ENCODE measurements at regions not wholly inside any gene's neighbourhood (a gene's known extent, or its start where the extent isn't known, plus 50 kb on each side); places are given as distances from the start of the nearest gene placed in this dataset.

GRCh38 chr12:29863665-29864064 lies 79.9 kb upstream of the TMTC1 start:
- Histone ChIP-seq H3K4me3 (ENCODE audit: low read length) (no peak overlapping the region), H3K27ac (ENCODE audit: low read depth, low read length) (no peak overlapping the region)

GRCh38 chr12:29858270-29858786 lies 74.6 kb upstream of the TMTC1 start:
- 86% methylated on average over 2 of the region's 2 CpGs for WGBS
- Histone ChIP-seq H3K9ac (ENCODE audit: low read depth, low read length) (no peak overlapping the region), H3K4me1 (ENCODE audit: insufficient read depth, low read length) (0 out of 2 replicates have a peak, but pooled peaks cover 3% of the 10 kb centered on the region), H3K4me3 (ENCODE audit: low read length) (no peak overlapping the region), H3K9me3 (ENCODE audit: insufficient read depth, low read depth, low read length) (no peaks in the 10 kb centered on the region), H3K27ac (ENCODE audit: low read depth, low read length) (no peak overlapping the region), H3K36me3 (ENCODE audit: insufficient read depth, low read length) (no peaks in the 10 kb centered on the region), H3K27me3 (ENCODE audit: insufficient read depth, low read length) (peaks cover 21% of the 10 kb centered on the region)

More at GRCh38 chr12:29863665-29864064, 79.9 kb upstream of the TMTC1 start:
- Histone ChIP-seq H3K9me3 (ENCODE audit: insufficient read depth, low read depth, low read length) (no peaks in the 10 kb centered on the region), H3K9ac (ENCODE audit: low read depth, low read length) (no peak overlapping the region), H3K27me3 (ENCODE audit: insufficient read depth, low read length) (peaks cover 43% of the 10 kb centered on the region), H3K36me3 (ENCODE audit: insufficient read depth, low read length) (no peaks in the 10 kb centered on the region), H3K4me1 (ENCODE audit: insufficient read depth, low read length) (peaks cover 9% of the 10 kb centered on the region; the same call in 1 of the 2 replicates)
- WGBS = 10% methylated on average over 1 of the region's 1 CpG

GRCh38 chr12:29847246-29847645 lies 63.5 kb upstream of the TMTC1 start:
- Histone ChIP-seq H3K36me3 (ENCODE audit: insufficient read depth, low read length) (no peaks in the 10 kb centered on the region), H3K27ac (ENCODE audit: low read depth, low read length) (no peak overlapping the region), H3K4me1 (ENCODE audit: insufficient read depth, low read length) (no peaks in the 10 kb centered on the region), H3K4me3 (ENCODE audit: low read length) (no peak overlapping the region), H3K9ac (ENCODE audit: low read depth, low read length) (no peak overlapping the region), H3K27me3 (ENCODE audit: insufficient read depth, low read length) (no peaks in the 10 kb centered on the region), H3K9me3 (ENCODE audit: insufficient read depth, low read depth, low read length) (peaks cover 22% of the 10 kb centered on the region)
- WGBS = 82% methylated on average over 2 of the region's 2 CpGs

- H3K9me3 ChIP-seq (ENCODE audit: insufficient read depth, low read depth, low read length) = peaks cover 24% of the 10 kb centered on the region
- H3K27me3 ChIP-seq (ENCODE audit: insufficient read depth, low read length) = no peaks in the 10 kb centered on the region
- H3K4me3 ChIP-seq (ENCODE audit: low read length) = no peak overlapping the region
- no peak overlapping the region for H3K9ac ChIP-seq (ENCODE audit: low read depth, low read length)
- H3K4me1 ChIP-seq (ENCODE audit: insufficient read depth, low read length) = no peaks in the 10 kb centered on the region
- no peaks in the 10 kb centered on the region for H3K36me3 ChIP-seq (ENCODE audit: insufficient read depth, low read length)
- 75% methylated on average over 2 of the region's 2 CpGs for WGBS
- H3K27ac ChIP-seq (ENCODE audit: low read depth, low read length) = no peak overlapping the region
Measured at GRCh38 chr12:29844667-29845066, 60.9 kb upstream of the TMTC1 start.

DNA sequence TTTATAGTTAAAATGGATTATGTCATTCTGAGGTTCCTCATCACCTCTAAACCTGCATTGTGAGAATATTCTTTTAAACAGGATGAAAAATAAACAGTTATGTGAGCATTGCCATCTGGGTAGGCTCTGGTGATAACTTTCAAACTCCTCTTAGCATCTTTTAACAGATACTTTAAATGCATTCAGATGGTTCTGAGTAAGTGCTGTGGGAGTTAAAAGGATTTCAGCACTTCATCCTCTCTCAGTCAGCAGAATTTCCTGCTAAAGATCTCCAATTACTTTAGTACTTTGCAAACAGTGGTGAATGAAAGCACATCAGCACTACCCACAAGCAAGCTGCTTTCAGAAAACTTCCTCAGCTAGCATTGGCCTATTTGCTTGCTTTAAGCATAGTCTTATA lies 59.3 kb upstream of the TMTC1 start:
- Histone ChIP-seq H3K36me3 (ENCODE audit: insufficient read depth, low read length) (no peaks in the 10 kb centered on the region), H3K4me3 (ENCODE audit: low read length) (no peak overlapping the region), H3K27me3 (ENCODE audit: insufficient read depth, low read length) (no peaks in the 10 kb centered on the region), H3K4me1 (ENCODE audit: insufficient read depth, low read length) (no peaks in the 10 kb centered on the region), H3K9me3 (ENCODE audit: insufficient read depth, low read depth, low read length) (peaks cover 28% of the 10 kb centered on the region), H3K27ac (ENCODE audit: low read depth, low read length) (no peak overlapping the region), H3K9ac (ENCODE audit: low read depth, low read length) (no peak overlapping the region)

DNA sequence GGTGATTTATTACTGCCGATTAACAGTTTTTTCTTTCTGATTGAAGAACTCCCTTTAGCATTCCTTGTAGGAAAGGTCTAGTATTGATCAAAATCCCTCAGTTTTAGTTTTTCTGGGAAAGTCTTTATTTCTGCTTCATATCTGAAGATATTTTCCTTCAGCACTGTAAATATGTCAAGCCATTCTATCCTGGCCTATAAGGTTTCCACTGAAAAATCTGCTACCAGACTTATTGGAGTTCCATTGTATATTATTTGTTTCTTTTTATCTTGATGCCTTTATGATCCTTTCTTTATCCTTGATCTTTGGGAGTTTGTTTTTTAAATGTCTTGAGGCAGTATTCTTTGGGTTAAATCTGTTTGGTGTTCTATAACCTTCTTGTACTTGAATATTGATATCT lies 55.0 kb upstream of the TMTC1 start:
- no peaks in the 10 kb centered on the region for H3K36me3 ChIP-seq (ENCODE audit: insufficient read depth, low read length)
- no peak overlapping the region for H3K4me3 ChIP-seq (ENCODE audit: low read length)
- H3K27ac ChIP-seq (ENCODE audit: low read depth, low read length) = no peak overlapping the region
- peaks cover 18% of the 10 kb centered on the region; the same call in 1 of the 2 replicates for H3K9me3 ChIP-seq (ENCODE audit: insufficient read depth, low read depth, low read length)
- no peaks in the 10 kb centered on the region for H3K4me1 ChIP-seq (ENCODE audit: insufficient read depth, low read length)
- WGBS = 83% methylated on average over 1 of the region's 1 CpG
- no peaks in the 10 kb centered on the region for H3K27me3 ChIP-seq (ENCODE audit: insufficient read depth, low read length)
- H3K9ac ChIP-seq (ENCODE audit: low read depth, low read length) = no peak overlapping the region

Measured in HUES64 (cell line).